Kidney capillary endothelial cell (primary cell): ENCODE measurements at regions not wholly inside any gene's neighbourhood (a gene's known extent, or its start where the extent isn't known, plus 50 kb on each side); places are given as distances from the start of the nearest gene placed in this dataset.
"Not testable (repeated sequence)": the region's sequence is repeated elsewhere in the genome, so short reads cannot be mapped to it uniquely, and the experiment has no call there.

Experiments
- DNase-seq: peaks from one replicate; pipeline ENCODE4 v3.0.0-alpha.2; 2018; ENCODE audit warnings: low spot score

GRCh38 chr2:138931284-138932256 is 151.4 kb upstream of the NXPH2 start:
- DNase-seq: no peak

- DNase-seq: no peak
Measured at GRCh38 chr2:138930571-138930970, 150.4 kb upstream of the NXPH2 start.

GRCh38 chr2:138928374-138929021 is 148.3 kb upstream of the NXPH2 start:
- DNase-seq: no peak

GRCh38 chr2:138922973-138923563 is 142.9 kb upstream of the NXPH2 start:
- peak; percentile 10 for DNase-seq

- DNase-seq: no peak
Measured at GRCh38 chr2:138919120-138919747, 139.0 kb upstream of the NXPH2 start.

- DNase-seq: no peak
Measured at GRCh38 chr2:138910427-138910826, 130.2 kb upstream of the NXPH2 start.

GRCh38 chr2:138906549-138906948 is 126.4 kb upstream of the NXPH2 start:
- no peak for DNase-seq

- no peak for DNase-seq
Measured at GRCh38 chr2:138902239-138902871, 122.2 kb upstream of the NXPH2 start.

- DNase-seq: no peak
Measured at GRCh38 chr2:138901530-138901929, 121.3 kb upstream of the NXPH2 start.

GRCh38 chr2:138898855-138899254 is 118.7 kb upstream of the NXPH2 start:
- no peak for DNase-seq

- DNase-seq: no peak
Measured at GRCh38 chr2:138897274-138897673, 117.1 kb upstream of the NXPH2 start.

GRCh38 chr2:138893746-138894145 is 113.6 kb upstream of the NXPH2 start:
- DNase-seq: no peak

- DNase-seq: no peak
Measured at GRCh38 chr2:138881126-138881525, 100.9 kb upstream of the NXPH2 start.

- no peak for DNase-seq
Measured at GRCh38 chr2:138879931-138880330, 99.7 kb upstream of the NXPH2 start.

GRCh38 chr2:138877421-138877820 is 97.2 kb upstream of the NXPH2 start:
- no peak for DNase-seq

- no peak for DNase-seq
Measured at GRCh38 chr2:138874251-138874650, 94.1 kb upstream of the NXPH2 start.

GRCh38 chr2:138872116-138872515 is 91.9 kb upstream of the NXPH2 start:
- not testable (repeated sequence) for DNase-seq

- no peak for DNase-seq
Measured at GRCh38 chr2:138871312-138871711, 91.1 kb upstream of the NXPH2 start.

GRCh38 chr2:138867341-138867740 is 87.2 kb upstream of the NXPH2 start:
- DNase-seq: no peak

GRCh38 chr2:138866797-138867196 is 86.6 kb upstream of the NXPH2 start:
- no peak for DNase-seq

GRCh38 chr2:138853761-138854160 is 73.6 kb upstream of the NXPH2 start:
- DNase-seq: no peak

- DNase-seq: no peak
Measured at GRCh38 chr2:138853296-138853695, 73.1 kb upstream of the NXPH2 start.
